AG04449 (cell line): ENCODE measurements at regions not wholly inside any gene's neighbourhood (a gene's known extent, or its start where the extent isn't known, plus 50 kb on each side); places are given as distances from the start of the nearest gene placed in this dataset.
A peak's percentile ranks its signal among the peaks of the same experiment; 100 is the strongest.

Source experiments
- CTCF ChIA-PET: fragments of 350-600 bp; formaldehyde crosslinking; extraction: SDS; loops from one replicate; lab custom pipeline; 2021; ENCODE audit warnings: antibody characterized with exemption; lab: Yijun Ruan, JAX
- POLR2A ChIA-PET: fragments of 400-600, 350-600 bp; formaldehyde crosslinking; extraction: SDS; loops from one replicate; lab custom pipeline; 2020; ENCODE audit warnings: antibody characterized with exemption, inconsistent platforms; lab: Yijun Ruan, JAX
- DNase-seq: peaks from one replicate; pipeline ENCODE4 v3.0.0-alpha.2; 2010; ENCODE audit warnings: low read depth, low spot score
- H3K4me3 ChIP-seq: 2 replicates; pipeline ENCODE4 v1.5.1; 2011; ENCODE audit warnings: low read depth, mild to moderate bottlenecking, control low read depth, low read length
- CTCF ChIP-seq: IDR thresholded peaks from one replicate; pipeline ENCODE4 v1.5.1; 2011; ENCODE audit warnings: mild to moderate bottlenecking, moderate library complexity, low read length, control low read depth, inconsistent platforms; ENCODE audit not compliant: insufficient read depth; ENCODE audit errors: missing control alignments

DNA sequence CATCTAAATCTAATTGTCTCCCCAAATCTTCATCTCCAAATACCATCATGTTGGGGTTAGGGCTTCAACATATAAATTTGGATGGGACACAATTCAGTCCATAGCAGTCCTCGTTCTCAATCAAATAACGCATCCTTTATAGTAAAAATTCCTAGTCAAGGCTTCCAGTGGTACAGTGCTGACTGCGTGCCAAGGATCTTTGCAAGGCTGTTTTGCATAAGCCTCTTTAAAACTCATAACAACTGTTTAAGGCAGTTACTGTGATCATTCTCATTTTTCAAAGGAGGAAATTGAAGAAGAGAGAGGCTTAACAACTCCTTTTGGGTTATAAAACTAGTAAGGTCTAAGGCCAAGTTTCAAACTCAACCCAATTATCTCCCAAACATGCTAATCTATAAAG is 666.9 kb downstream of the NYAP2 start:
- H3K4me3 ChIP-seq: no peak overlapping the region
- CTCF ChIA-PET: no interaction called here
- TF ChIP-seq CTCF: no peak
- DNase-seq: no peak
- POLR2A ChIA-PET: no interaction called here

- POLR2A ChIA-PET: no interaction called here
- CTCF ChIA-PET: interaction anchor here (0.8 kb wide), 1 partner anchor 9 kb away, joined by 3 read pairs; no protein-coding TSS in a partner anchor
Observed at GRCh38 chr2:226064932-226065570, 665.5 kb downstream of the NYAP2 start.

GRCh38 chr2:226063704-226064440 is 664.4 kb downstream of the NYAP2 start:
- CTCF ChIA-PET: interaction anchor here (1.0 kb wide), 1 partner anchor 736 kb away, joined by 3 read pairs; the partner anchor contains the start of gene IRS1
- TF ChIP-seq CTCF: no peak
- H3K4me3 ChIP-seq: no peak overlapping the region
- POLR2A ChIA-PET: interaction anchor here (0.7 kb wide), 1 partner anchor 16 kb away, joined by 3 read pairs; no protein-coding TSS in a partner anchor
- peak; percentile 46 for DNase-seq

More at GRCh38 chr2:226064932-226065570, 665.5 kb downstream of the NYAP2 start:
- no peak overlapping the region for H3K4me3 ChIP-seq
- TF ChIP-seq CTCF: no peak
- DNase-seq: no peak

- DNase-seq: no peak
- no peak overlapping the region for H3K4me3 ChIP-seq
- ChIA-PET CTCF (no interaction called here), POLR2A (no interaction called here)
- TF ChIP-seq CTCF: no peak
Observed at GRCh38 chr2:226059961-226060627, 660.6 kb downstream of the NYAP2 start.

DNA sequence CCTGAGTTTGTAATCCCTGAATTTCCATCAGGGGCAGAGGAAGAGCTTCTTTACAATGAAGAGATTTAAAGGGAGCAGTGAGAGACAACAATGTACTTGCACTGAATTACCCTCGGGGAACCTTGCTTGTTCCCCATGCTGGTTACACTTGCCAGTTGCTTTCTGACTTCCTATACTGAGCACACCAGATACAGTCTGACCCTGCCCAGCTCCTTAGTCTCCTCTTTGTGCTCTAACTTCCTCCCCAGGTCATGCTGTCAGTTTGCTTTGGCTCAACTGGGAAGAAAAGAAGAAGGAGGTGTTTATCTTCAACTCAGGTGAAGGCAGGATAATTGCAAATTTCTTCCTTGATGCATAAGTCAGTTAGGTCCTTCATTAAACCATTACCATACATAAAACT is 658.4 kb downstream of the NYAP2 start:
- H3K4me3 ChIP-seq: no peak overlapping the region
- ChIA-PET CTCF (interaction anchor here (1.3 kb wide), 1 partner anchor 10 kb away, joined by 3 read pairs; no protein-coding TSS in a partner anchor), POLR2A (no interaction called here)
- no peak for TF ChIP-seq CTCF
- no peak for DNase-seq

GRCh38 chr2:226057365-226057764 is 657.9 kb downstream of the NYAP2 start:
- TF ChIP-seq CTCF: no peak
- POLR2A ChIA-PET: no interaction called here
- no peak overlapping the region for H3K4me3 ChIP-seq
- CTCF ChIA-PET: no interaction called here
- DNase-seq: no peak
